ENCODE measurements at regions not wholly inside any gene's neighbourhood (a gene's known extent, or its start where the extent isn't known, plus 50 kb on each side); places are given as distances from the start of the nearest gene placed in this dataset.
"Not testable (repeated sequence)": the region's sequence is repeated elsewhere in the genome, so short reads cannot be mapped to it uniquely, and the experiment has no call there.

DNA sequence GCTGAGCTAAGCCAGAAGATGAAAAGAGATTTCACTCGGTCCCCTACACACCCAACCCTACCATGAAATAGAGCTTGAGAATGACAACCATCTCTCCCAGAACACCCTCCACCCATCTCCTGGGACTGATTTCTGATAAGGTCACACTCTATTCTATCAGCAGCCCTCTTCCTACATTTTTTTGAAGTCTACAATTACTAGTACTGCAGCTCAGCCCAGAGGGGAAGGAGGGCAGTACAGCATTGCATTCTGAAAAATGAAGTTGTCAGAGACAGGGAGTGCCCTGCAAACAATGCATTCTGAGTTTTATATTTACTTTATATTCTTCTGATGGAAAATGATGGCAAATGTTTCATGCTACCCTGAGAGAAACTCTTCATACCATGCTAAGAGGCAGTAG lies 318.5 kb downstream of the BCAT1 start:
- H3K9me3 ChIP-seq (ENCODE audit: low read length) = no peaks in the 10 kb centered on the region
- no peak overlapping the region for H3K4me2 ChIP-seq (ENCODE audit: low read length)
- H3K4me3 ChIP-seq (ENCODE audit: low read length) = no peak overlapping the region
- TF ChIP-seq, protein P1, sequence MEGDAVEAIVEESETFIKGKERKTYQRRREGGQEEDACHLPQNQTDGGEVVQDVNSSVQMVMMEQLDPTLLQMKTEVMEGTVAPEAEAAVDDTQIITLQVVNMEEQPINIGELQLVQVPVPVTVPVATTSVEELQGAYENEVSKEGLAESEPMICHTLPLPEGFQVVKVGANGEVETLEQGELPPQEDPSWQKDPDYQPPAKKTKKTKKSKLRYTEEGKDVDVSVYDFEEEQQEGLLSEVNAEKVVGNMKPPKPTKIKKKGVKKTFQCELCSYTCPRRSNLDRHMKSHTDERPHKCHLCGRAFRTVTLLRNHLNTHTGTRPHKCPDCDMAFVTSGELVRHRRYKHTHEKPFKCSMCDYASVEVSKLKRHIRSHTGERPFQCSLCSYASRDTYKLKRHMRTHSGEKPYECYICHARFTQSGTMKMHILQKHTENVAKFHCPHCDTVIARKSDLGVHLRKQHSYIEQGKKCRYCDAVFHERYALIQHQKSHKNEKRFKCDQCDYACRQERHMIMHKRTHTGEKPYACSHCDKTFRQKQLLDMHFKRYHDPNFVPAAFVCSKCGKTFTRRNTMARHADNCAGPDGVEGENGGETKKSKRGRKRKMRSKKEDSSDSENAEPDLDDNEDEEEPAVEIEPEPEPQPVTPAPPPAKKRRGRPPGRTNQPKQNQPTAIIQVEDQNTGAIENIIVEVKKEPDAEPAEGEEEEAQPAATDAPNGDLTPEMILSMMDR (conservative IDR thresholded peaks at IDR 0.05; ENCODE audit: low read depth, low read length) = no peak
- TF ChIP-seq EZH2 (IDR thresholded peaks at IDR 0.05; ENCODE audit: low read length, unreplicated experiment) = no peak
- TF ChIP-seq EZH2phosphoT487 (IDR thresholded peaks at IDR 0.05; ENCODE audit: borderline replicate concordance, low read length) = no peak
- no peaks in the 10 kb centered on the region for H3F3A ChIP-seq (ENCODE audit: low read length, unreplicated experiment)
- POLR2A ChIA-PET (ENCODE audit: unreplicated experiment) = no interaction called here
- no peaks in the 10 kb centered on the region for H4K20me1 ChIP-seq (ENCODE audit: low read length)
- no peaks in the 10 kb centered on the region for H3K4me1 ChIP-seq (ENCODE audit: insufficient read depth, low read length)
- ATAC-seq (no peak), DNase-seq (no peak)
- H3K9ac ChIP-seq (ENCODE audit: low read length) = no peak overlapping the region
- no peaks in the 10 kb centered on the region for H3K27me3 ChIP-seq (ENCODE audit: low read length)
- H3K27ac ChIP-seq (ENCODE audit: low read length) = no peak overlapping the region
- H3K79me2 ChIP-seq (ENCODE audit: low read length) = no peaks in the 10 kb centered on the region
- BruUV-seq (replicated peaks) = no TSS peak
- intact Hi-C loops (cut with micrococcal nuclease) = no loop called here
- no peaks in the 10 kb centered on the region for H3K9me2 ChIP-seq (replicated peaks; ENCODE audit: low read length)
- CTCF ChIA-PET = no interaction called here
- H2AFZ ChIP-seq (ENCODE audit: low read length) = no peak overlapping the region
- no peaks in the 10 kb centered on the region for H3K36me3 ChIP-seq (ENCODE audit: low read depth, low read length)

DNA sequence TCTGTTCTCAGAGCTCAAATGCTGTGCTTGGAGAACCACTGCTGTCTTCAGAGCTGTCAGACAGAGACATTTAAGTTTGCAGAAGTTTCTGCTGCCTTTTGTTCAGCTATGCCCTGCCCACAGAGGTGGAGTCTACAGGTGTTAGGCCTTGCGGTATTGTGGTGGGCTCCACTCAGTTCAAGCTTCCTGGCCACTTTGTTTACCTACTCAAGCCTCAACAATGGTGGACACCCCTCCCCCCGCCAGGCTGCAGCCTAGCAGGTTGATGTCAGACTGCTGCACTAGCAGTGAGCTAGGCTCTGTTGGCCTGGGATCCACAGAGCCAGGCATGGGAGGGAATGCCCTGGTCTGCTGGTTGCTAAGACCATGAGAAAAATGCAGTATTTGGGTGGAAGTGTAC lies 323.8 kb downstream of the BCAT1 start:
- BruUV-seq (replicated peaks) = no TSS peak
- no peak for TF ChIP-seq EZH2phosphoT487 (IDR thresholded peaks at IDR 0.05; ENCODE audit: borderline replicate concordance, low read length)
- TF ChIP-seq, protein P1 (conservative IDR thresholded peaks at IDR 0.05; ENCODE audit: low read depth, low read length) = no peak
- no peak for TF ChIP-seq EZH2 (IDR thresholded peaks at IDR 0.05; ENCODE audit: low read length, unreplicated experiment)
- Histone ChIP-seq H3K9me2 (replicated peaks; ENCODE audit: low read length) (no peaks in the 10 kb centered on the region), H3K4me1 (ENCODE audit: insufficient read depth, low read length) (no peaks in the 10 kb centered on the region), H3K4me3 (ENCODE audit: low read length) (no peak overlapping the region), H3K36me3 (ENCODE audit: low read depth, low read length) (no peaks in the 10 kb centered on the region), H3K79me2 (ENCODE audit: low read length) (no peaks in the 10 kb centered on the region), H3K27ac (ENCODE audit: low read length) (no peak overlapping the region), H3K4me2 (ENCODE audit: low read length) (no peak overlapping the region), H4K20me1 (ENCODE audit: low read length) (no peaks in the 10 kb centered on the region), H3K27me3 (ENCODE audit: low read length) (no peaks in the 10 kb centered on the region), H2AFZ (ENCODE audit: low read length) (no peak overlapping the region), H3F3A (ENCODE audit: low read length, unreplicated experiment) (no peaks in the 10 kb centered on the region), H3K9ac (ENCODE audit: low read length) (no peak overlapping the region), H3K9me3 (ENCODE audit: low read length) (no peaks in the 10 kb centered on the region)
- POLR2A ChIA-PET (ENCODE audit: unreplicated experiment) = no interaction called here
- DNase-seq (no peak), ATAC-seq (no peak)
- CTCF ChIA-PET = no interaction called here
- intact Hi-C loops (cut with micrococcal nuclease) = no loop called here

DNA sequence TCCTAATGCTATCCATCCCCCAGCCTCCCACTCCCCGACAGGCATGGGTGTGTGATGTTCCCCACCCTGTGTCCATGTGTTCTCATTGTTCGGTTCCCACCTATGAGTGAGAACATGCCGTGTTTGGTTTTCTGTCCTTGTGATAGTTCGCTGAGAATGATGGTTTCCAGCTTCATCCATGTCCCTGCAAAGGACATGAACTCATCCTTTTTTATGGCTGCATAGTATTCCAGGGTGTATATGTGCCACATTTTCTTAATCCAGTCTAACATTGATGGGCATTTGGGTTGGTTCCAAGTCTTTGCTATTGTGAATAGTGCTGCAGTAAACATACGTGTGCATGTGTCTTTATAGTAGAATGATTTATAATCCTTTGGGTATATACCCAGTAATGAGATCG lies 328.9 kb downstream of the BCAT1 start:
- CTCF ChIA-PET = not testable (repeated sequence)

More for the DNA sequence above, 328.9 kb downstream of the BCAT1 start:
- H3K27ac ChIP-seq (ENCODE audit: low read length); H2AFZ ChIP-seq (ENCODE audit: low read length); H3K79me2 ChIP-seq (ENCODE audit: low read length); BruUV-seq (replicated peaks); H4K20me1 ChIP-seq (ENCODE audit: low read length); H3K4me3 ChIP-seq (ENCODE audit: low read length); H3K4me1 ChIP-seq (ENCODE audit: insufficient read depth, low read length); H3K27me3 ChIP-seq (ENCODE audit: low read length); H3K9me3 ChIP-seq (ENCODE audit: low read length); DNase-seq; POLR2A ChIA-PET (ENCODE audit: unreplicated experiment); H3K9me2 ChIP-seq (replicated peaks; ENCODE audit: low read length); H3K9ac ChIP-seq (ENCODE audit: low read length); H3K4me2 ChIP-seq (ENCODE audit: low read length); intact Hi-C loops (cut with micrococcal nuclease); ATAC-seq; H3K36me3 ChIP-seq (ENCODE audit: low read depth, low read length); H3F3A ChIP-seq (ENCODE audit: low read length, unreplicated experiment): not testable (repeated sequence)

Data from PC-3 (cell line).